ENCODE measurements at regions not wholly inside any gene's neighbourhood (a gene's known extent, or its start where the extent isn't known, plus 50 kb on each side); places are given as distances from the start of the nearest gene placed in this dataset.

- TF ChIP-seq EZH2 (IDR thresholded peaks at IDR 0.05; ENCODE audit: insufficient read depth, poor library complexity, severe bottlenecking) (no peak), EZH2phosphoT487 (IDR thresholded peaks at IDR 0.05; ENCODE audit: insufficient read depth, low read depth) (no peak)
These were observed 489.6 kb downstream of the MMUT start for GRCh38 chr6:48973491-48973890.

Measured in GM23248 (cell line).